DMS114 treated with DMSO at 0.1 percent for 48 hours (cell line): ENCODE measurements at regions not wholly inside any gene's neighbourhood (a gene's known extent, or its start where the extent isn't known, plus 50 kb on each side); places are given as distances from the start of the nearest gene placed in this dataset.

Experiments
- DNase-seq: peaks from one replicate; lab custom pipeline; 2025; ENCODE audit not compliant: unreplicated experiment; lab: John Stamatoyannopoulos, UW

DNA sequence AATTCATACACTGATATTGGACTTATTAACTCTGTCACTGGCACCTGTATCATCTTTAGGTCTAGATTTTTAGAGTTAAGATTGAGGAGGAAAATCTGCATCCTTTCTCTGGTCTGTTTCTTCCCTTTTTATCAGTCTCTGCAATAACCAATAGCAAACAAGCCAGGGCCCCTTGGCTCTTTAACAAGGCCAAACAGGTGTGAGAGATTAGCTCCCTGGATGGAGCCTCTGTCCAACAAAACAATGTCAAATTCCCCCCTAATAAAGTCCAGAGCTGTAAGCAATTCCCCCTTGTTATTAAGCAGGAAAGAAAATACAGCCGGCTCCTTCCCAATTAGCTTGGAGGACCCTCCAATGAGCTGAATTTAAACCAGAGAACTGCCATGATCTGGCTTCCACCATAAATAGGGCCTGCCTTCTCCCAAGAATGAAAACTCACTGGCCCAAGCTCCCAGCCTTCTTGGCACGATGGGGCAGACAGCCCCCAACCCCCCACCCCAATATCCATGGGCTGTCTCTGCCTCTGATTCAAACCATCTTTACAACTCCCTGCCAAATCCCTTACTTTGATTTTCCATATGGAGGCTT is 56.1 kb upstream of the SOX9 start:
- no peak for DNase-seq

- DNase-seq = no peak
Measured at GRCh38 chr17:72065556-72065955, 55.3 kb upstream of the SOX9 start.

DNA sequence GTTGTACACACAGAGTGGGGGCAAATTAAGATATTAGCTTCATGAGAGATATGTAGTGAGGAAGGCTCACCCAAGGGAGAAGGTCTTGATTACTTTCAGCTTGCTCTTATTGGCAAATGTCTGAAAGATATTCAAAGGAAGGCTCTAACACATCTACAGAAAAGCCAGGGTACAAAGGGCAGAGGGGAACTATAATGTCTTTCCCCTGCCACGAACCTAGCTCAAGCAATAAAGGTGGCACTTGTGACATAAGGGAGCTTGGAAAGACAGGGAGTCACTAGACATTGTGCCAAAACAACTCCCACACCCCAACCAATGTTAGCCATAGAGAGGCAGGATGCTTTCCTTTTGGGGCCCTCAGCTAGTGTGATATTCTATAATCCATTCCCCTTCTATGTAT is 52.2 kb upstream of the SOX9 start:
- no peak for DNase-seq

GRCh38 chr17:72069586-72070202 is 51.1 kb upstream of the SOX9 start:
- no peak for DNase-seq
